ENCODE measurements at regions not wholly inside any gene's neighbourhood (a gene's known extent, or its start where the extent isn't known, plus 50 kb on each side); places are given as distances from the start of the nearest gene placed in this dataset.
"Not testable (repeated sequence)": the region's sequence is repeated elsewhere in the genome, so short reads cannot be mapped to it uniquely, and the experiment has no call there.

DNA sequence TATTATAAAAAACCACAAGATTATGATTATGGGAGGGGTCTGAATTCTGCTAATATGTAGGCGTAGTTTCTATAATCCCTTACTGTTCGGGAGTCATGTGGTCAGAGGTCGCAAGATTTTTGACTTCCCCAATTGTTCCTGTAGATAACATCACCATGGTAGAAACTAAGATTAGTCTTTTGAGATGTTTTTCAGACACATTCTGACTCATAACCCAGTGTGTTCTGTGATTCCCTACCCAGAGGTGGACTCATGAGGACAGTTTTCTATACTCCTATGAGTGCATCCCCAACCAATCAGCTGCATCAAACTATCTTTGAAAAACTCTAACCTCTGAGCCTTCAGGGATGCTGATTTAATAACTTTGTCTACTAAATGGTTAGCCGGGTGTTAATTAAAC lies 175.5 kb downstream of the RFPL4B start:
- DNase-seq = no peak

DNA sequence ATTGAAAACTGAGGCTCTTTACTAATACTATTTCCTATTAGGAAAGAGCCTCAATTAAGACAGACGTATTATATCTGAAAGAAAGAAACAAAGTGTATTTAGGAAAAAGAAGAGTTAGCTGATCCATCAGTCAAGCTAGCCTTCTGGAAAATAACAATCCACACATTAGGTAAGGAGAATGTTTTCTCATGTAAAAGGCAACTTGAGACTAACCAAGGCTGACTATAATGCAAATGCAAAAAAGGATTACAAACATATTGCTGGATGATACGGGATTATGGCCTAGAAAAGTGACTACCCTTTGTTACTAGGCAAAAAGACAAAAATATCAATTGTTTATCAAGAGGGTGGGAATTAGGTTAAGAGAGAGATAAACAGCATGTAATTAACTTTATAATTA lies 176.9 kb downstream of the RFPL4B start:
- no peak for DNase-seq

DNA sequence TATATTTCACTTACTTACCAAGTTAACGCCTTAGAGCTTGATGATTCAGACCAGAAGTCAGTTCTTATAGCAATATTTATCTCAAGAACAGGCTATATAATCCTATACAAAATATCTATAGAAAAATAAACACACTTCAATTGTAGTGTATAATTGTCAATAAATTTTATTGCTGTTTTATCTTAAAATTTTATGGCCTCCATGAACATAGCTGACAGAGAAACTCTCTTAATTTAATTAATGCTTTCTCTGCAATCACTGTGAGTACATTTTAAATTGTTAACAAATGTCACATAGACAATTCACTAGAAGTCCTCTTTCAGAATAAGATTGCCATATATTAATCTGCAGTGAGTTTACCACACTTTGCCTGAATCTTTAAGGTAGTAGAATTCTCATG lies 178.6 kb downstream of the RFPL4B start:
- DNase-seq = no peak

DNA sequence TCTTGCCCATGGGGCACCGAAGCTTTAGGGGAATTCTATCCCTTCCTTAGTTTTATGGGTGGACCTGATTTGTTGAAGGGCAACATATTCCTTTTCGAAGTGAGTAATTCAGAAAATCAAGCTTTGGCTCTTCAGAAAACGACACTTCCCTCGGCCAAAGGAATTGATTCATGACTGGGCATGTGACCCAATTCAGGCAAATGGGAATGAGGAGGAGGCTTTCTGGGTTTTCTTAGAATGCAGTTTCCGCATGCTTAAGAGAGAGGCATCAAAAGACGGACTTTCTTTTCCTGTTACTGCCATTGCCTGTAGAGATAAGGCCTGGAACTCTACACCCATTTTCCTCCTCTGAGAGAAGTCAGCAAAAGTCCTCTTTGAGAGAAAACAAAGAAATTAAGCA lies 179.5 kb downstream of the RFPL4B start:
- DNase-seq = no peak

DNA sequence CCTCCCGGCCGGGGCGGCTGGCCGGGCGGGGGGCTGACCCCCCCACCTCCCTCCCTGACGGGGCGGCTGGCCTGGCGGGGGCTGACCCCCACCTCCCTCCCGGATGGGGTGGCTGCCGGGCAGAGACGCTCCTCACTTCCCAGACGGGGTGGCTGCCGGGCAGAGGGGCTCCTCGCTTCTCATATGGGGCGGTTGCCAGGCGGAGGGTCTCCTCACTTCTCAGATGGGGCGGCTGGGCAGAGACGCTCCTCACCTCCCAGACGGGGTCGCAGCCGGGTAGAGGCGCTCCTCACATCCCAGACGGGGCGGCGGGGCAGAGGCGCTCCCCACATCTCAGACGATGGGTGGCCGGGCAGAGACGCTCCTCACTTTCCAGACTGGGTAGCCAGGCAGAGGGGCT lies 181.2 kb downstream of the RFPL4B start:
- not testable (repeated sequence) for DNase-seq

DNA sequence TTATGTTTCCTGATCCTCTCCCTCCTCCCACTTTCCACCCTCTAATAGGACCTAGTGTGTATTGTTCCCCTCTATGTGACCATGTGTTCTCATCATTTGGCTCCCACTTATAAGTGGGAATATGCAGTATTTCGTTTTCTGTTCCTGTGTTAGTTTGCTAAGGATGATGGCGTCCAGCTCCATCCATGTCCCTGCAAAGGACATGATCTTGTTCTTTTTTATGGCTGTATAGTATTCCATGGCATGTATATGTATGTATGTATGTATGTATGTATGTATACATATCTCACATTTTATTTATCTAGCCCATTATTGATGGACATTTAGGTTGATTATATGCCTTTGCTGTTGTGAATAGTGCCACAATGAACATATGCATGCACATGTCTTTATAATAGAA lies 188.7 kb downstream of the RFPL4B start:
- DNase-seq = no peak

DNA sequence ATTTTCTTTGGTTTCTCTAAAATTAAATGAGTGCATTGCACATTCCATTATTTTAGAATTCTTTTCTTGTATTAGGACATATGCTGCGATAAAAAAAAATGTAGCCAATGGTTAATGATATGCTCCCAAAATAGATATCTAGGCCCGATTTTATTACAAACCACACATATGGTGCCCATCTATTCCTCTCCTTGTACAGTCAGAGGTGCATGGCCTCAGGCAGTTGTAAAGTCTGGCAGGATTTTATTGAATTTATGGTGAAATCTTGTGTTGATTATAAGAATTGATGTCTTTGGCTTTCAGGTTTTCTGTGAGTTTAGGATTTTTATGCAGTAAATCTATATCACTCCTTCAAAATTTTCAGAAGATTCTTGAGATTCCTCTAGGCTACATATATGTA lies 192.2 kb downstream of the RFPL4B start:
- DNase-seq = no peak

DNA sequence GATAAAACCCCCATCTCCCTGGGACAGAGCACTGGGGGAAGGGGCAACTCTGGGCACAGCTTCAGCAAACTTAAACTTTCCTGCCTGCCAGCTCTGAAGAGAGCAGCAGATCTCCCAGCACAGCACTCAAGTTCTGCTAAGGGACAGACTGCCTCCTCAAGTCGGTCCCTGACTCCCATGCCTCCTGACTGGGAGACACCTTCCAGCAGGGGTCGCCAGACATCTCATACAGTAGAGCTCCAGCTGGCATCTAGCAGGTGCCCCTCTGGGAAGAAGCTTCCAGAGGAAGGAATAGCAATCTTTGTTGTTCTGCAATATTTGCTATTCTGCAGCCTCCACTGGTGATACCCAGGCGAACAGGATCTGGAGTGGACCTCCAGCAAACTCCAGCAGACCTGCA lies 194.7 kb downstream of the RFPL4B start:
- not testable (repeated sequence) for DNase-seq

DNA sequence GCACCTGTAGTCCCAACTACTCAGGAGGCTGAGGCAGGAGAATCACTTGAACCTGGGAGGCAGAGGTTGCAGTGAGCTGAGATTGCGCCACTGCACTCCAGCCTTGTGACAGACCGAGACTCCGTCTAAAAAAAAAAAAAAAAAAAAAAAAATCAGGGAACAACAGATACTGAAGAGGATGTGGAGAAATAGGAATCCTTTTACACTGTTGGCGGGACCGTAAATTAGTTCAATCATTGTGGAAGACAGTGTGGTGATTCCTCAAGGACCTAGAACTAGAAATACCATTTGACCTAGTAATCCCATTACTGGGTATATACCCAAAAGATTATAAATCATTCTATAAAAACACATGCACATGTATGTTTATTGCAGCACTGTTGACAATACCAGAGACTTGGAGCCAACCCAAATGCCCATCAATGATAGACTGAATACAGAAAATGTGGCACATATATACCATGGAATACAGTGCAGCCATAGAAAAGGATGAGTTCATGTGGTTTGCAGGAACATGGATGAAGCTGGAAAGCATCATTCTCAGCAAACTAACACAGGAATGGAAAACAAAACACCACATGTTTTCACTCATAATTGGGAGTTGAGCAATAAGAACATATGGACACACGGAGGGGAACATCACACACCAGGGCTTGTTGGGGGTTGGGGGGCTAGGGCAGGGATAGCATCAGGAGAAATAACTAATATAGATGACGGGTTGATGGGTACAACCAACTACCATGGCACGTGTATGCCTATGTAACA lies 200.4 kb downstream of the RFPL4B start:
- DNase-seq = not testable (repeated sequence)

DNA sequence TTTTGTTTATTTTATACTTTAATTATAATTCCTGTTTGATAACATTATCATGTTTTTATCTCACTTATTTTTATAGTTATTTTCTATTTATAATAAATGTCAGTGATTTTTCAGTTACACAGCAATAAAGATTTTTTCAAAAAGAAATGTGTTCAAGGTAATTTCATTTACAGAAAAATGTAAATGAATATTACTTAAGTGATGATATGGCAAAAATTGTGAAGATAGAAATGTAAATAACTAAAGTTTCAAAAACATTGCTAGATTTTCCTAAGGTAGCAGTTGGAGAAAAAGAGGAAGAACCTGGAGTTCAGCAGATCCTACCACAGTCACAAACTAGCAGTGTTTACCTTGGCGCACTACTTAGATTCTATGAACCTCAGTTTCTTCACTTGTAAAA lies 202.6 kb downstream of the RFPL4B start:
- DNase-seq = no peak

DNA sequence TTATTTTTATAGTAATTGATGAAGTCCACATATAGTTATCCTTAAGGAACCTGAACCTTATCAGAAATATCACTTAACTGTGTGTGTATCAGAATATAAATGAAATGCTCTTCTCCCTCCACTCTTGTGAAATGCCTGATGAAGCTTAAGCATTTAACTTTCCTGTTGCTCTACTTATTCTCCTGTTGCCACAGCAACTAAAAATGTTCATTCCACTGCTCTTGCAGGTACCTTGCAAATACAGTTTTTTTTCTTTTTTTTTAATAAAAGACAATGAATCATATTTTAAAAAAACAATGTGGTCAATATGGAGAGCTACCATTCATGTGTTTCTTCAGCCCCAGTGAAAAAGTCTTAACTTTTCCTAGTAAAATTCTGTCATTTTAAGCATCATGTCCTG lies 210.3 kb downstream of the RFPL4B start:
- DNase-seq = no peak

DNA sequence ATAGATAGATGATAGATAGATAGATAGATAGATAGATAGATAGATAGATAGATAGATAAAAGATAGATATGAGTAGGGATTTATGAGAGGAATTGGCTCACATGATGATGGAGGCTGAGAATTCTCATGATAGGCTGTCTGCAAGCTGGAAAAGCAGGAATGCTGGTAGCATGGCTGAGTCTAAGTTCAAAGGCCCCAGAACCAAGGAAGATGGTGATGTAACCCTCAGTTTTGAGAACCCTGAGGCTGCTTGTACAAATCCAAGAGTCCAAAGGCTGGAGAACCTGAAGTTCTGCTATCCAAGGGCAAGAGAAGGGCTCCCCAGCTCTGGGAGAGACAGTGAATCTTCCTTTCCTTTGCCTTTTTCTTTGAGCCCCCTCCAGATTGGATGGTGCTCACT lies 210.8 kb downstream of the RFPL4B start:
- no peak for DNase-seq

DNA sequence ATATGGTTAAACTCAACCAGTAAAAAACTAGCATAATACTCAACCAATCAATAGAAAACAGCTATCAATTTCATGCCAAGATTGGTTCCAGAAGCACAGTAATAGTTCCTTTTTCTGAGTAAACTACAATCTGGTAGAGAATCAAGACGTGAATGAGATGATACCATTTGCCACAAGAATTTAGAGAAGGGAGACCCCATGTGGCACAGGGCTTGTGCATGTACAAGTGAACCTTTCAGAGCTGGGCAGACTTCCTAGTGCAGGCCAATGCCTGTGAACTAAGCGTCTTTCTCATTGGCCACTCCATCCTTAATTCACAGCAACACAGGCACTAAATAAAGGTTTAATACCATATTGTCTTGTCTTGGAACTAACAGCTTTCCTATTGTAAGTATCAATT lies 213.5 kb downstream of the RFPL4B start:
- no peak for DNase-seq

DNA sequence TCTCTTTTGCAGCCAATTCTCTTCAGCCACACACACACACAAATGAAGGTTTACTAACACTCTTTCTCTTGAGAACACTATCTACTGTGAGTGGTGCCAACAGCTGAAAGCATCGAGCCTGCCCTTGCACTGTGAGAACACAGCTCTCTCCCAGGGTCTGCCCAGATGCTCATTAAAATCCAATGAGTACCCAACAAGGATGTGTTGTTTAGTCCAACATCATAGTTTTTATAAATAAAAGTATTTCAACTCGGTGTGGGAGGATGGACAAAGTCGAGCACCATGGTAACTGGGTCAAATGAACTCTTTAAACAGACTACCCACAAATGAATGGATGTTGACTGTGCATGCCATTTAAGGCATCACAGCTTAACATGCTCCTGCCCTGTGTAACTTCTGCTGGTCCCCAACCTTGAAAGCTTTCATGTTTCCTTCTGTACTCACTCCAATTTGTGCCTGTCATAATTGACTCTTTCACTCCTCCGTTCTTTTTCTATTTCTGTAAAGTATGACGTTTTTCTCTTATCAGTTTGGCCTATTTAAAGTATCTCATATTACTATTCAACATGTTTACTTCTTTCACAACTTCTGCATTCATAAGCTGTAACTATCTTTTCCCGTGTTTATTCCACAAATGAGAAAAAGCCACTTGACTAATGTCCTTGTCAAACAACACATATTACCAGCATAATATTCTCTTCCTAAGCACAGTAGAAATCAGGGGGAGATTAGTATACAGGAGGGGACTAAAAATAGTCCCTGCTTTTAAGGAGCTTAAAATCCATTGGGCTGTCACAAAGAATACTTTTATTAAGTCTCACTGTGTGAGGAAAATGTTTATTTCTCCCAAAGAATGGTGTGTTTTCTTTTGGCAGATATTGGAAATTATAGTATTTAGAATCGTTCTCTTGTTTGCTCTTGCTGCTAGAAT lies 215.4 kb downstream of the RFPL4B start:
- DNase-seq = no peak

DNA sequence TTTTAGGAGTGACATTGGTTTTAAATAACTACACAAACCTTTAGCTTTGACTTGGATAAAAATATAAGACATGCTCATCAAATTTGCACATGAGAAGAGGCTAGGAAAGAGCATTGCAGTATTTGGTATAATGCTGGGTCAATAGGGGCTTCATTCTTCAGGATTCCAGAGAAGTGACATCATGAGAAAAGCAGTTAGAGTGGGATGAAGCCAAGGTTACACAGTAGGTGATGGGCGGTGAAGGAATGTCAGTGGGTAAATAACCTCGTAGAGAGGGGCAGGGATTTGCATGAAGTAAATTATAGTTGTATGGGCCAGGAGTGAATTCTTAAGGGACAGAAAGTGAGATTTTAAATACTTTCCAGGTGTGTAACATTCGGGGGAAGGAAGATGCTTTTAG lies 216.2 kb downstream of the RFPL4B start:
- no peak for DNase-seq

DNA sequence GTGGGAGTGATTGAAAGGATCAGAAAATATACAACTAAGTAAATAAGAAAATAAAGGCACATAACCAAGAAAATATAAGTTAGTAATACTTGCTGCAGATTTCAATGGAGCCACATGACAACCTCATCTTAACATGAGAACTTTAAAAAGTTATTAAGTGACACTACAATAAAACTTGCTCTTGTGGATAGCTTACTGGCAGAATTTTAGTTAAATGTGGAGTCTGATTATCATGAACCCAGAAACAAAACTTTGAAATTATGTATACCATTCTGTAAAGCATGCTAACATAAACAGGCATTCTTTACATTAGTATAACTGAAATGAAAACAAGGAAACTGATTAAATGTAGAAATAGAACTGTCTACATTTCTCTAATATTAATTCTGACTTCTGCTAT lies 220.9 kb downstream of the RFPL4B start:
- DNase-seq = no peak

DNA sequence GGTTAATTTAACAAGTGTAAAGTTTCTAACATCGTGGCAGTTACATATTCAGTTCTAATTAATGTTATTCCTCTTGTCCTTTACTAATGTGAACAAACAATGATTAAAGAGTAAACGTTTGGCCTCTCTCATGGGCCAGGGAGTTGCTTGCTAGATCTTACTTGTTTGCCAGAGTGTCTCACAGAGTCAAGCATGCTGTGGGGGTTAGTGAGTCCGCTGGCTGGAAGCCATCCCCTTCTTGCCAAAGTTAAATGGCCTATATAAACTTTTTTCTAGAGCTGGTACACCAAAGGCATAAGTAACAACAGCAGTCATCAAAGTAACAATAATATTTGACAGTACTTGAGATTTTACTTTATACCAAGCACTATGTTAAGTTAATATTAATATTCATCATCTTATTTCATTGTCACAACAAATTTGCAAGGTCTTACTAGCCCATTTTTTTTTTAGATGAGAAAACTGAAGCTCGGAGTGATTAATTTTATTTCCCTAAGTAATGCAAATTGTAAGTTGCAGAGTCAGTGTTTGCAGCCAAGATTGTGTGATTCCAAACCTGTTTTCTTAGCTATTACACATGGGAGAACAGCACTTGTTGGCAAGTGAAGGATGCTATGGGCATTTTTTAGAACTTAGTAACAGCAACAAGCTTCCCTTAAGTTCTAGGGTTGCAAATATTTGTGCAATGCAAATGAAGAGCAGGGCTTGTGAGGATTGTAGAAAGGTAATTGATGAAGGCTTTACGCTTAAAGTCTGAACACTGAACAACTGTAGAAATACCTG lies 224.5 kb downstream of the RFPL4B start:
- no peak for DNase-seq

DNA sequence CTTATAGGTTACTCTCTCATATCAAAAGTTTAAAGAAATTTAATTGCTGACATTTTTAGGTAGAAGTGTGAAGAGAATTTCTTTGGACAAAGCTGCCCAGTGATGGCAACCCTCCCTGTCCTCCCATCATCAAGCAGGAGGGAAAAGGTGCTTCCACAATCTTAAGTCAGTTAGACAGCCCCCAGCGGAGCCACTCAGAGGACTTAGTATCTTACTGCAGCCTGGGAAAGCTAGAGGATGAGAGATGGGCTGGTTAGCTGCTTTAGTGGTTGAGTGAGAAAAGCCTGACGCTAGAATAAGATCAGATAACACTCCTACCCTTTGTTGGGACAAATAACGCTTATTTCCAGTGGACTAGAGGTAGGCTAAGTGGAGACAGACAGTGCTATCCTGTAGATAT lies 227.1 kb downstream of the RFPL4B start:
- DNase-seq = no peak

DNA sequence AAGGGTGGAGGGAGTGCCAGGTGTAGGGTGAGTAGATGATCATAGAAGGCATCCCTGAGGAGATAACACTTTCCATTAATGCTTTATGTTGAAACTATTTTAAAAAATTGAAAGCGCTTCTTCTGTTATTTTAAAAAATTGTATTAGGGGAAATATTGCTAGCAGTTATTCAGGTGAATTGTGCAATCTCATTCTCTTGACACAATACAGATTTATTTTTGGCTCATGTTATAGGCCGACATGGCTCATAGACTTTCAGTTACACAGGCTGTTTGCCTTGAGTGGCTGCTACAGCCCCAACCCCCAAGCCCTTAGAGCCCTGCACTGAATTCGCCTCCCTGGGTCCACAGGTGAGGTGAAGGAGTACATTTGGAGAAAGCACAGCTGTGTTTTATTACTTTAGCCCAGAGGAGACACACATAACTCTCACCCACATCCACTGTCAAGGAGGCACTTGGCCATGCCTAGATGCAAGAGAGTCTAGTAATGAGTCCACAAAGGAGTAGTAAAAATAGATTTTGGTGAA lies 228.2 kb downstream of the RFPL4B start:
- DNase-seq = no peak

DNA sequence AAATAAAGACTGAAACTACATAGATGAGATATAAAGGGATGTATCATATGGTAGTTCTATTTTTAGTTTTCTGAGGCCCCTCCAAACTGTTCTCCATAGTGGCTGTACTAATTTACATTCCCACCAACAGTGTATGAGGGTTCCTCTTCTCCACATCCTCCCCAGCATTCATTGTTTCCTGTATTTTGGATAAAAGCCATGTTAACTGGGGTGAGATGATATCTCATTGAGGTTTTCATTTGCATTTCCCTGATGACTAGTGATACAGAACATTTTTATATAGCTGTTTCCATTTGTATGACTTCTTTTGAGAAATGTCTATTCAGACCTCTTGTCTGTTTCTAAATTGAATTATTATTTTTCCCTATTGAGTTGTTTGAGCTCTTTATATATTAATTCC lies 229.3 kb downstream of the RFPL4B start:
- no peak for DNase-seq

DNA sequence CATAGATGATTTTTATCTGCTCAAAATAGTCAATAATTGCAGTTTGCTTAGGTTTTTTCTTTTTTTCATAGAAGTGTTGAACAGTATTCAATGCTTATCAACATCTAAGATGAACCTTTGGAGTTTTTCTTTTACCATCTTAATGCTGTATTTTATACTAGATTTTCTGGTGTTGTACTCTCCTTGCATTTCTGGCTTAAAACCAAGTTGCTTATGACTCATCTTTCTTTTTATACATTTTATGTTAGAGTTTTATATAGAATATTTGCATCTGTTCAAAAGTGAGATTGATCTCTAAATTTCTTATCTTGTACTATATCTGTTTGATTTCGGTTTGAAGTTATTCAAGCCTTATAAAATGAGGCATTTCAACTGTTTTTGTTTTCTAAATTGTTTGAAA lies 232.5 kb downstream of the RFPL4B start:
- no peak for DNase-seq

DNA sequence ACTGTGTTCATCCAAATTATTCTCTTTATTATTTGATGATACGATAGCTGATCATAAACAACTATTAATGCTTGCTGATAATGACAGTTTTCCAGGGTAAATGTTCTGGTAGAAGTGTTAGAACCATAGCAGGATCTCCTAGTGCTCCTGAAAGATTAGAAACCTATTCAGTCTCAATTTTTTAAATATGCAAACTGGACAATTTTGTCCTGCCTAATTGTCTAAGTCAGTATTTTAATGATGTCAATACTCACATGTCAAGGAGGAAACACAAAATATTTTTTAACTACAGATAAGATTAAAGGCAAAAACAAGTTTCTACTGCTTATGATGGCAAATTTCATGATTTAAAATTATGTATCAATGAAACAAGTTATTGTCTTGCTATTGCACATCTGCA lies 233.9 kb downstream of the RFPL4B start:
- no peak for DNase-seq

DNA sequence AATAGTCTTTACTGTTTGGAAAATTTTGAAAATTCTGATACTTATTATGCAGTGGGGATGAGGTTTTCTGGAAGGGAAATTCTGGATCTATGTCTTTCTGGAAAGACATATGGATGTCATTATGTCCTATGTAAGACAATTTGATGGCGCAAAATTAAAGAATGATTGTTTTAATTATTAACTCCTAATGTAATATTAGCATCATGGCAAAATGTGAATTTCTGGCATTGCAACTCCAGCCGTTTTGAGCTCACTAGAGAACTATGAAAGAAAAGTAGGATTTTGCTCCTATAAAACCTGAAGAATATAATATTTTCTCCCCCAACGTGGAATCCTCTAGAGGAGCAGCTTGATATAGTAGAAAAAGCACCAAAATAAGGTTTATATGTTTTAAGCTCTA lies 243.2 kb downstream of the RFPL4B start:
- no peak for DNase-seq

Data from AML-193 (cell line).